Stomach (tissue), 8 donors: ENCODE measurements at regions not wholly inside any gene's neighbourhood (a gene's known extent, or its start where the extent isn't known, plus 50 kb on each side); places are given as distances from the start of the nearest gene placed in this dataset.
A peak's percentile ranks its signal among the peaks of the same experiment; 100 is the strongest.

Experiments used
- DNase-seq, 2 donors: peaks; one replicate each; pipeline versions ENCODE4 v3.0.0 to v3.0.0-alpha.2; 2013 to 2019
- H3K27ac ChIP-seq, 5 donors: fragments of 200-600 bp in 4 of 5; sonication (generic) in 4 of 5; one replicate each; pipeline ENCODE4 v1.5.1; 2013 to 2019; ENCODE audit warnings: mild to moderate bottlenecking in 1 of 5, moderate library complexity in 1 of 5
- H3K27me3 ChIP-seq, 3 donors: fragments of 200-600 bp; sonication (generic); one replicate each; pipeline ENCODE4 v1.5.1; 2017 to 2019; ENCODE audit warnings: mixed run types in 1 of 3
- H3K36me3 ChIP-seq, 4 donors: fragments of 200-600 bp; sonication (generic); 1 replicate in 3 of 4; 2 replicates in 1 of 4; pipeline ENCODE4 v1.5.1; 2016 to 2019
- H3K4me1 ChIP-seq, 4 donors: fragments of 200-600 bp; sonication (generic); one replicate each; pipeline ENCODE4 v1.5.1; 2016 to 2019
- H3K4me3 ChIP-seq, 4 donors: fragments of 200-600 bp; sonication (generic) in 3 of 4; one replicate each; pipeline ENCODE4 v1.5.1; 2016 to 2019; ENCODE audit warnings: mild to moderate bottlenecking in 1 of 4
- H3K9me3 ChIP-seq, 4 donors: fragments of 200-600 bp; sonication (generic); one replicate each; pipeline ENCODE4 v1.5.1; 2016 to 2019
- CTCF ChIP-seq, 7 experiments: fragments of 450-650 bp in 4 of 7; fragments of 200-600 bp in 3 of 7; sonication (generic) in 3 of 7; IDR thresholded peaks; one replicate each; pipeline ENCODE4 v1.5.1; 2016 to 2019; ENCODE audit warnings: antibody characterized with exemption in 7 of 7, control low read depth in 2 of 7, mild to moderate bottlenecking in 1 of 7
- EP300 ChIP-seq: sonication (generic); formaldehyde crosslinking; IDR thresholded peaks from one replicate; pipeline ENCODE4 v1.6.1; 2017; ENCODE audit warnings: antibody characterized with exemption
- POLR2A ChIP-seq, 4 donors: fragments of 450-650 bp; IDR thresholded peaks; one replicate each; pipeline ENCODE4 v1.6.1; 2016; ENCODE audit warnings: antibody characterized with exemption in 4 of 4, control low read depth in 2 of 4, mild to moderate bottlenecking in 1 of 4, moderate library complexity in 1 of 4
- POLR2AphosphoS5 ChIP-seq, 3 donors: sonication (generic); formaldehyde crosslinking; IDR thresholded peaks; one replicate each; pipeline ENCODE4 v1.6.1; 2016; ENCODE audit warnings: antibody characterized with exemption in 3 of 3
- WGBS, 5 donors: extraction: QIAGEN DNeasy Blood & Tissue Kit in 3 of 5; methylation state at CpG; one replicate each; pipeline versions ENCODE4 v1.1.5 to v1.1.7; 2013 to 2018; 5-methylcytosine and 5-hydroxymethylcytosine counted together
- intact Hi-C: fragments of 100-400 bp; cut with DNase I; formaldehyde crosslinking; loops from one replicate; pipeline ENCODE4 v1.15.1; 2023; ENCODE audit warnings: low total_unique reads
- donor health status: healthy with polysubstance abuse.
- donor health status: Bipolar disorder and iron deficiency.
- donor health status: healthy.

GRCh38 chr11:87897921-87898320, 277.3 kb downstream of the RAB38 start:
- Histone ChIP-seq H3K36me3 (no peaks in the 10 kb centered on the region), H3K9me3 (no peaks in the 10 kb centered on the region), H3K27ac (no peak overlapping the region), H3K4me1 (peaks cover 0 to 9% (median 2%) of the 10 kb centered on the region in 4 donors), H3K27me3 (no peaks in the 10 kb centered on the region), H3K4me3 (no peak overlapping the region)
- intact Hi-C loops = no loop called here
- no peak for TF ChIP-seq POLR2A (IDR thresholded peaks at IDR 0.05)
- no peak for TF ChIP-seq POLR2AphosphoS5 (IDR thresholded peaks at IDR 0.05)
- TF ChIP-seq EP300 = no peak
- no peak for TF ChIP-seq CTCF (IDR thresholded peaks at IDR 0.05)
- no peak for DNase-seq
- 85 to 97% (median 91%) methylated on average over 1 of the region's 1 CpG for WGBS, 5 donors

GRCh38 chr11:87897071-87897470, 278.2 kb downstream of the RAB38 start:
- intact Hi-C loops = no loop called here
- no peaks in the 10 kb centered on the region for H3K27me3 ChIP-seq
- H3K4me3 ChIP-seq = no peak overlapping the region
- H3K27ac ChIP-seq = no peak overlapping the region
- peak in 1 of 2 donors; percentile 46 for DNase-seq
- no peaks in the 10 kb centered on the region for H3K36me3 ChIP-seq
- TF ChIP-seq POLR2A (IDR thresholded peaks at IDR 0.05) (no peak), CTCF (IDR thresholded peaks at IDR 0.05) (no peak), POLR2AphosphoS5 (IDR thresholded peaks at IDR 0.05) (no peak), EP300 (no peak)
- H3K9me3 ChIP-seq = no peaks in the 10 kb centered on the region
- H3K4me1 ChIP-seq = peaks cover 0 to 9% (median 2%) of the 10 kb centered on the region in 4 donors

GRCh38 chr11:87894961-87895360, 280.3 kb downstream of the RAB38 start:
- H3K9me3 ChIP-seq = no peaks in the 10 kb centered on the region
- DNase-seq = no peak
- H3K27me3 ChIP-seq = no peaks in the 10 kb centered on the region
- H3K4me3 ChIP-seq = no peak overlapping the region
- TF ChIP-seq POLR2A (IDR thresholded peaks at IDR 0.05) = no peak
- no peak for TF ChIP-seq POLR2AphosphoS5 (IDR thresholded peaks at IDR 0.05)
- no peak for TF ChIP-seq CTCF (IDR thresholded peaks at IDR 0.05)
- TF ChIP-seq EP300 = no peak
- no peaks in the 10 kb centered on the region for H3K36me3 ChIP-seq
- peaks cover 0 to 9% (median 2%) of the 10 kb centered on the region in 4 donors for H3K4me1 ChIP-seq
- H3K27ac ChIP-seq = no peak overlapping the region
- 22 to 53% (median 28%) methylated on average over 1 of the region's 1 CpG for WGBS, 5 donors
- intact Hi-C loops = no loop called here

- Histone ChIP-seq H3K27me3 (no peaks in the 10 kb centered on the region), H3K9me3 (no peaks in the 10 kb centered on the region), H3K4me1 (peaks cover 0 to 4% (median 0%) of the 10 kb centered on the region in 4 donors), H3K27ac (no peak overlapping the region), H3K4me3 (no peak overlapping the region), H3K36me3 (no peaks in the 10 kb centered on the region)
- intact Hi-C loops = no loop called here
- 86 to 100% (median 93%) methylated on average over 1 of the region's 1 CpG for WGBS, 5 donors
- no peak for DNase-seq
- TF ChIP-seq POLR2AphosphoS5 (IDR thresholded peaks at IDR 0.05) (no peak), EP300 (no peak), POLR2A (IDR thresholded peaks at IDR 0.05) (no peak), CTCF (IDR thresholded peaks at IDR 0.05) (no peak)
Measured at GRCh38 chr11:87892291-87892690, 283.0 kb downstream of the RAB38 start.
